ENCODE measurements at regions not wholly inside any gene's neighbourhood (a gene's known extent, or its start where the extent isn't known, plus 50 kb on each side); places are given as distances from the start of the nearest gene placed in this dataset.

- TF ChIP-seq CTCF (IDR thresholded peaks at IDR 0.05 in 8 of 11, conservative IDR thresholded peaks at IDR 0.05 in 3 of 11) (no peak), POLR2A (IDR thresholded peaks at IDR 0.05) (no peak), POLR2AphosphoS5 (IDR thresholded peaks at IDR 0.05) (no peak)
Measured at GRCh38 chr1:56404561-56405030, 174.8 kb downstream of the PLPP3 start.
